Keratinocyte (primary cell): ENCODE measurements at regions not wholly inside any gene's neighbourhood (a gene's known extent, or its start where the extent isn't known, plus 50 kb on each side); places are given as distances from the start of the nearest gene placed in this dataset.

Experiments
- DNase-seq: peaks from one replicate; pipeline ENCODE4 v3.0.0-alpha.2; 2011; ENCODE audit warnings: low read depth, missing footprints, low spot score
- FAIRE-seq: peaks from 2 replicates; lab custom pipeline; 2011; peaks lifted over from hg19 to GRCh38; lab: Jason Lieb, UNC
- H2AFZ ChIP-seq: 2 replicates; pipeline ENCODE4 v1.6.0; 2012; ENCODE audit warnings: low read length, control low read depth, inconsistent platforms; ENCODE audit not compliant: control insufficient read depth
- H3K27ac ChIP-seq: 2 replicates; pipeline ENCODE4 v1.5.1; 2011; ENCODE audit warnings: low read length; ENCODE audit not compliant: control insufficient read depth, insufficient read depth
- H3K27me3 ChIP-seq: 3 replicates; pipeline ENCODE4 v1.6.0; 2011; ENCODE audit warnings: low read length; ENCODE audit not compliant: control insufficient read depth, insufficient read depth; ENCODE audit errors: extremely low read depth
- H3K36me3 ChIP-seq, 2 experiments: 2 replicates in 1 of 2; 3 replicates in 1 of 2; pipeline ENCODE4 v1.5.1; 2011; ENCODE audit warnings: low read length in 2 of 2, mild to moderate bottlenecking in 1 of 2; ENCODE audit not compliant: control insufficient read depth in 2 of 2, insufficient read depth in 2 of 2; ENCODE audit errors: extremely low read depth in 1 of 2
- H3K4me1 ChIP-seq: 3 replicates; pipeline ENCODE4 v1.5.1; 2011; ENCODE audit warnings: low read length; ENCODE audit not compliant: control insufficient read depth, insufficient read depth; ENCODE audit errors: extremely low read depth
- H3K4me2 ChIP-seq: 3 replicates; pipeline ENCODE4 v1.6.0; 2011; ENCODE audit warnings: low read depth, low read length; ENCODE audit not compliant: control insufficient read depth, insufficient read depth; ENCODE audit errors: extremely low read depth
- H3K4me3 ChIP-seq, 3 experiments: fragments of 200-600 bp in 1 of 3; sonication (generic) in 1 of 3; 2 replicates in 2 of 3; 3 replicates in 1 of 3; pipeline ENCODE4 v1.5.1; 2011 to 2016; ENCODE audit warnings: low read length in 3 of 3, mild to moderate bottlenecking in 3 of 3, control low read depth in 2 of 3, inconsistent platforms in 1 of 3, low read depth in 1 of 3, mixed read lengths in 1 of 3, mixed run types in 1 of 3, moderate library complexity in 1 of 3; ENCODE audit not compliant: control insufficient read depth in 2 of 3, insufficient read depth in 2 of 3; ENCODE audit errors: extremely low read depth in 1 of 3
- H3K79me2 ChIP-seq: 2 replicates; pipeline ENCODE4 v1.6.0; 2012; ENCODE audit warnings: low read length; ENCODE audit not compliant: control insufficient read depth, insufficient read depth
- H3K9ac ChIP-seq: 3 replicates; pipeline ENCODE4 v1.6.0; 2011; ENCODE audit warnings: low read length; ENCODE audit not compliant: control insufficient read depth, insufficient read depth; ENCODE audit errors: extremely low read depth
- H3K9me1 ChIP-seq: 3 replicates; pipeline ENCODE4 v1.6.0; 2011; ENCODE audit warnings: low read length; ENCODE audit not compliant: control insufficient read depth, insufficient read depth; ENCODE audit errors: extremely low read depth
- H3K9me3 ChIP-seq: 2 replicates; pipeline ENCODE4 v1.5.1; 2012; ENCODE audit warnings: low read depth, low read length; ENCODE audit not compliant: control insufficient read depth
- H4K20me1 ChIP-seq: 3 replicates; pipeline ENCODE4 v1.6.0; 2011; ENCODE audit warnings: low read length; ENCODE audit not compliant: control insufficient read depth, insufficient read depth; ENCODE audit errors: extremely low read depth
- EZH2 ChIP-seq: IDR thresholded peaks from one replicate; pipeline ENCODE4 v1.6.1; 2012; ENCODE audit warnings: inconsistent platforms, mild to moderate bottlenecking, low read length, moderate library complexity
- dilution Hi-C: fragments of 300-500 bp; cut with MboI; formaldehyde crosslinking; loops from one replicate; pipeline ENCODE4 v1.7.0; 2020; ENCODE audit warnings: low sequenced_read_pairs; ENCODE audit not compliant: extremely low pct_ligation_motif_present
- TF ChIP-seq, protein P1 (sequence below), 3 experiments: IDR thresholded peaks in 1 of 3; conservative IDR thresholded peaks in 1 of 3; optimal IDR thresholded peaks in 1 of 3; 2 replicates in 2 of 3; 3 replicates in 1 of 3; pipeline versions ENCODE3 to v1.5.1; 2011; ENCODE audit warnings: low read length in 3 of 3, mild to moderate bottlenecking in 3 of 3, moderate library complexity in 2 of 3, control low read depth in 1 of 3, inconsistent platforms in 1 of 3; ENCODE audit not compliant: insufficient read depth in 2 of 3; ENCODE audit errors: extremely low read depth in 1 of 3

DNA sequence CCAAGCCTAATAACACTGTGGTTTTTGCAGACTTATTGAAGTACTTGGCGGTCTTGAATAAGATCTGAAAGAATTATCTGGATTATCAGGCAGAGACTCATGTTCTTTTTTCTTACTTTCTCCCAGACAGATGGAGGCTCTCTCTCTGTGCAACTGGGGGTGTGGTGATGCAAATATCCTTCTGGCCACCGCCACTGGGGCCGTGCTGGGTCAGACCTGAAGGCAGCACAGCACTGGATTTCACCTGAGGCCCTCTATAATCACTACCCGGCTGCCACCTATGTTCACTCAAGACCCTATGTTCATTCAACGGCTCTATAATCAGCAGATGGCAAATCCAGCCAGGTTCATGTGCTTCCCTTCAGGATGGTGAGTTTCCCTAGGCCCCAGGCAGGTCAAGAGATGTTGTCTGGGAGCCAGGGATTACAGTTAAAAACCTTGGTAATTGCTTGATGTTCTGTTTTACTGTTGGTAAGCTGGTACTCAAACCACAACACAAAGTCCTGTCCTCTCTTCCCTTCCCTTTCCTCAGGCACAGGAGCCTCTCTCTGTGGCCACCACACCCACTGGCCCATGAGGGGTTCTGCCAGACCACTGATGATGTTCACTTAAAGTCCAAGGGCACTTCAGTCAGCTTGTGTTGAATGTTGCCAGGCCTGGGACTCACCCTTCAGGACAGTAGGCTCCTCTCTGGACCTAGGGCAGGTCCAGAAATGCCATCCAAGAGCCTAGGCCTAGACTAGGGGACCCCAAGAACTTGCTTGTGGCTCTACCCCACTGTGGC is 205.3 kb upstream of the GCFC2 start:
- FAIRE-seq: no peak
- H2AFZ ChIP-seq: no peak overlapping the region
- H3K4me1 ChIP-seq: no peaks in the 10 kb centered on the region
- H3K27me3 ChIP-seq: no peaks in the 10 kb centered on the region
- no peaks in the 10 kb centered on the region for H3K79me2 ChIP-seq
- H3K4me2 ChIP-seq: no peak overlapping the region
- H3K4me3 ChIP-seq: no peak overlapping the region
- H4K20me1 ChIP-seq: no peaks in the 10 kb centered on the region
- no peak overlapping the region for H3K9ac ChIP-seq
- no peak overlapping the region for H3K27ac ChIP-seq
- H3K9me1 ChIP-seq: no peaks in the 10 kb centered on the region
- H3K9me3 ChIP-seq: no peaks in the 10 kb centered on the region
- dilution Hi-C loops: no loop called here
- H3K36me3 ChIP-seq: no peaks in the 10 kb centered on the region
- no peak for DNase-seq
- TF ChIP-seq, protein P1, sequence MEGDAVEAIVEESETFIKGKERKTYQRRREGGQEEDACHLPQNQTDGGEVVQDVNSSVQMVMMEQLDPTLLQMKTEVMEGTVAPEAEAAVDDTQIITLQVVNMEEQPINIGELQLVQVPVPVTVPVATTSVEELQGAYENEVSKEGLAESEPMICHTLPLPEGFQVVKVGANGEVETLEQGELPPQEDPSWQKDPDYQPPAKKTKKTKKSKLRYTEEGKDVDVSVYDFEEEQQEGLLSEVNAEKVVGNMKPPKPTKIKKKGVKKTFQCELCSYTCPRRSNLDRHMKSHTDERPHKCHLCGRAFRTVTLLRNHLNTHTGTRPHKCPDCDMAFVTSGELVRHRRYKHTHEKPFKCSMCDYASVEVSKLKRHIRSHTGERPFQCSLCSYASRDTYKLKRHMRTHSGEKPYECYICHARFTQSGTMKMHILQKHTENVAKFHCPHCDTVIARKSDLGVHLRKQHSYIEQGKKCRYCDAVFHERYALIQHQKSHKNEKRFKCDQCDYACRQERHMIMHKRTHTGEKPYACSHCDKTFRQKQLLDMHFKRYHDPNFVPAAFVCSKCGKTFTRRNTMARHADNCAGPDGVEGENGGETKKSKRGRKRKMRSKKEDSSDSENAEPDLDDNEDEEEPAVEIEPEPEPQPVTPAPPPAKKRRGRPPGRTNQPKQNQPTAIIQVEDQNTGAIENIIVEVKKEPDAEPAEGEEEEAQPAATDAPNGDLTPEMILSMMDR (optimal IDR thresholded peaks at IDR 0.05 in 1 of 3, IDR thresholded peaks at IDR 0.05 in 1 of 3, conservative IDR thresholded peaks at IDR 0.05 in 1 of 3; ENCODE audit: extremely low read depth in 1 of 3, insufficient read depth in 2 of 3, low read length in 3 of 3): no peak
- no peak for TF ChIP-seq EZH2

DNA sequence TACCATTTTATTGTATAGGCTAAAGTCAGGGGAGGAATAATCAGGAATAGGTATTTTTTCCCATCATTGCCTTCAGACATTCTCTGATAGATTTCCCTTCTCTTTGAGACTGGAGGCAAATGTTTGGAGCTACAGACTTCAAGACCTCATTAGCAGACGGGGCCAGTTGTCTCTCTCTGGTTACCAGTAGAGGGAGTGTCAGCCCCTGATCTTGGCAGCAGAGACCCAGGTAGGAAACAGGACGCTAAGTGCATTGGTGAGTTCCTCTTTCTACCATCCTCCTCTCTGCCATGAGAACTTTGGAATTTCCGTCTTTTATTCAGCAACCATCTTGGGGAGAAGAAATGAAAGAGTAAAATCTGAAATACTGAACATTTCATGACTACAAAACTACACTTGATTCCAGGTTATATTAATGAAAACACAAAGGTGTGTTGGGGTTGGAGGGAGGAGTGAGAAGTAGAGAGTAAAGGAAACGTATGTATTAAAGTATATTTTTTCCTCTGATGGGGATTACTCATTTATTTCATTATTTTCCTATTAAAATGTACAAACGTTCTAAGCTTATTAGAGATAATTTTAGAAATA is 186.2 kb upstream of the GCFC2 start:
- dilution Hi-C loops: no loop called here
- Histone ChIP-seq H3K27me3 (no peaks in the 10 kb centered on the region), H3K36me3 (no peaks in the 10 kb centered on the region), H3K9ac (no peak overlapping the region), H3K27ac (no peak overlapping the region), H4K20me1 (no peaks in the 10 kb centered on the region), H3K79me2 (no peaks in the 10 kb centered on the region), H3K4me1 (no peaks in the 10 kb centered on the region), H3K9me1 (no peaks in the 10 kb centered on the region), H2AFZ (no peak overlapping the region), H3K4me3 (no peak overlapping the region), H3K9me3 (no peaks in the 10 kb centered on the region), H3K4me2 (no peak overlapping the region)
- DNase-seq: no peak
- no peak for FAIRE-seq
- TF ChIP-seq, protein P1 (optimal IDR thresholded peaks at IDR 0.05 in 1 of 3, IDR thresholded peaks at IDR 0.05 in 1 of 3, conservative IDR thresholded peaks at IDR 0.05 in 1 of 3; ENCODE audit: extremely low read depth in 1 of 3, insufficient read depth in 2 of 3, low read length in 3 of 3): peak in 2 of 3 experiments; percentile 39 to 58
- TF ChIP-seq EZH2: no peak
